A673 (cell line): ENCODE measurements at regions not wholly inside any gene's neighbourhood (a gene's known extent, or its start where the extent isn't known, plus 50 kb on each side); places are given as distances from the start of the nearest gene placed in this dataset.

ENCODE experiments used
- CTCF ChIP-seq: fragments of 300-800, 200-600 bp; sonication (generic); conservative IDR thresholded peaks from 2 replicates; pipeline ENCODE4 v1.5.1; 2017; ENCODE audit warnings: low read depth, mild to moderate bottlenecking, antibody characterized with exemption, low read length, moderate library complexity, mixed read lengths
- EZH2 ChIP-seq: fragments of 200-600 bp; sonication (generic); IDR thresholded peaks from 2 replicates; pipeline ENCODE4 v1.6.1; 2017; ENCODE audit warnings: borderline replicate concordance, low read depth, mild to moderate bottlenecking, mixed read lengths, antibody characterized with exemption, low read length; ENCODE audit not compliant: poor library complexity, severe bottlenecking

- TF ChIP-seq CTCF (no peak), EZH2 (no peak)
Measured at GRCh38 chr18:56326336-56327072, 311.9 kb downstream of the TXNL1 start.
